BLaER1 (cell line): ENCODE measurements at regions not wholly inside any gene's neighbourhood (a gene's known extent, or its start where the extent isn't known, plus 50 kb on each side); places are given as distances from the start of the nearest gene placed in this dataset.

Source experiments
- H3K27ac ChIP-seq: shearing (Covaris generic); formaldehyde crosslinking; 2 replicates; pipeline ENCODE4 v1.8.1; 2022
- H3K27me3 ChIP-seq: shearing (Covaris generic); formaldehyde crosslinking; 2 replicates; pipeline ENCODE4 v1.8.1; 2022
- H3K36me3 ChIP-seq: shearing (Covaris generic); formaldehyde crosslinking; 2 replicates; pipeline ENCODE4 v1.8.1; 2022
- H3K4me1 ChIP-seq: shearing (Covaris generic); formaldehyde crosslinking; 2 replicates; pipeline ENCODE4 v1.8.1; 2022
- H3K4me2 ChIP-seq: shearing (Covaris generic); formaldehyde crosslinking; 2 replicates; pipeline ENCODE4 v1.8.1; 2022
- H3K4me3 ChIP-seq: shearing (Covaris generic); formaldehyde crosslinking; 2 replicates; pipeline ENCODE4 v1.8.1; 2022
- H3K9ac ChIP-seq: shearing (Covaris generic); formaldehyde crosslinking; 2 replicates; pipeline ENCODE4 v1.8.1; 2022
- H3K9me3 ChIP-seq: shearing (Covaris generic); formaldehyde crosslinking; 2 replicates; pipeline ENCODE4 v1.8.1; 2022
- H4K20me1 ChIP-seq: shearing (Covaris generic); formaldehyde crosslinking; 2 replicates; pipeline ENCODE4 v1.8.1; 2022
- Cebpa-rat ChIP-seq: shearing (Covaris generic); IDR thresholded peaks from 2 replicates; pipeline ENCODE4 v1.8.1; 2022

DNA sequence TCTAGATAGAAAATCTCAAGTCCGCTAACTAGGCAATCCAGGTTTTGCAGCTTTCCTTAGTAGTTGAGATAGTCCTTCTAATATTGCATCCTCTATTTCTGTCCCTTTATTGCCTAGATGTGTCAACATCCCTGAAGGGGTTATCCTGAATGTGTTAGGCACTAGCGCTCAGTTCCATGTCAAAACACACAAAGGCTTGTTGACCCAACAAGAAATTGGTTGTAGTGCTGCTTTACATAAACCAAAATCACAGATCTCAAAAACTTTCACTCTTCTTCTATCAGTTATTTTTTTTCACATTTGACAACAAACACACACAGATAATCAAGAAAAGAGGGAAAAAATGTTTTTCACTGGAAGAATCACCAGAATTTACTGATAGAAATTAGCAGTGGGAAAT, 51.4 kb upstream of the SOX2 start:
- no peaks in the 10 kb centered on the region for H3K4me1 ChIP-seq
- H4K20me1 ChIP-seq = no peaks in the 10 kb centered on the region
- H3K27me3 ChIP-seq = no peaks in the 10 kb centered on the region
- H3K27ac ChIP-seq = no peak overlapping the region
- H3K9me3 ChIP-seq = no peaks in the 10 kb centered on the region
- H3K4me3 ChIP-seq = no peak overlapping the region
- TF ChIP-seq Cebpa-rat = no peak
- H3K4me2 ChIP-seq = no peak overlapping the region
- H3K9ac ChIP-seq = no peak overlapping the region
- H3K36me3 ChIP-seq = no peaks in the 10 kb centered on the region

DNA sequence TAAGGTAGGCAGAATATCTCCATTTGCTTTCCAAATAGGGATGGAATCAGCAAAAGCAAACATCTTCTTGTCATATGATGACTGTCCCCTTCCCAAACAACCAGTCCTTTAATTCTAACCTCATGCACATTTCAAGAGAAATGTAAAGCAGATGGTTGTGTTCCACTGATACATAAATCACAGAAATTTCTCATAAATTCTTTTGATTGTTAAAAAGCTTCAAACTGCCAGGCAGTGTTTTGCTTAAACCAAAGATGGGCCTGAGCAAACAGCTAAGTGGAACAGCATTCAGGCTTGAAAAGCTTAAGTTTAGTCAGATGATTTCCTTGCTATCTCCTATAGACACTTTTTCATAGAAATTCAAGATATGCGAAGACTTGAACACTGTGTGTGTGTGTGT, 74.3 kb upstream of the SOX2 start:
- Histone ChIP-seq H3K27me3 (no peaks in the 10 kb centered on the region), H3K4me1 (no peaks in the 10 kb centered on the region), H3K36me3 (no peaks in the 10 kb centered on the region), H3K9ac (no peak overlapping the region), H3K4me3 (no peak overlapping the region), H3K9me3 (no peaks in the 10 kb centered on the region), H3K4me2 (no peak overlapping the region), H4K20me1 (no peaks in the 10 kb centered on the region), H3K27ac (no peak overlapping the region)
- TF ChIP-seq Cebpa-rat = no peak

DNA sequence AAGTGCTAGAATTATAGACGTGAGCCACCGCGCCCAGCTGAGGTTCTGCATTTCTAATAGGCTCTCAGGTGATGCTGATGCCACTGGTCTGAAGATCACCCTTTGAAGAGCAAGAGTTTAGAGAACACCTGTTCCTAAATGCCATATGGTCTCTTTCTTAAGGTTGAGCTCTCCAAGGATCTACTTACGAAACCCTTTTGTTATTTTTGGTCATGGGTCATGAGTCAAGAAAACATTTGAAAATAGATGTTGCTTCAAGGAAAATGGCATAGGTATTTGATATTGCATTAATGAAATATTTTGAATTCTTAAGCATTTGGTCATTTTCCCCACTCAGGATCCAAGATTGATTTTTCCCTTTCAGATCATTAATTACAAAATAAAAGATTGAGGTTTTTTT, 74.7 kb upstream of the SOX2 start:
- no peaks in the 10 kb centered on the region for H4K20me1 ChIP-seq
- H3K9ac ChIP-seq = no peak overlapping the region
- H3K4me1 ChIP-seq = no peaks in the 10 kb centered on the region
- no peak for TF ChIP-seq Cebpa-rat
- H3K9me3 ChIP-seq = no peaks in the 10 kb centered on the region
- H3K4me2 ChIP-seq = no peak overlapping the region
- H3K36me3 ChIP-seq = no peaks in the 10 kb centered on the region
- no peak overlapping the region for H3K27ac ChIP-seq
- H3K4me3 ChIP-seq = no peak overlapping the region
- no peaks in the 10 kb centered on the region for H3K27me3 ChIP-seq

DNA sequence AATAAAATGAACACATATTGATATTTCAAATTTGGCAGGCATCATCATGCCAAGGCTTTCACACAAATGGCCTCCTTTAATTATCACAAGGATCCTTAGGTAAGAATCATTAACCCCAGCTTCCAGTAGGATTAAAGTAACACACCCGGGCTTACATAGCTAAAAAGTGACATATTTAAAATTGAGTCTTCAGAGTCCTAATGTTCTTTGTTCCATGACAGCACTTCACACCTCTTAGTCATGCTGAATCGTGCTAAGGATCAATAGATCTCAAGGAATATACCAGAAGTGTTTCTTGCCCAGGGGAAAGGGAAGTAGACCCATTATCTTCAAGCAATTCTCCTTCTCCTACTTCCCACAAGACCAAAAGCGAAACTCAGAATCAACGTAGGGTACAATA, 76.6 kb upstream of the SOX2 start:
- Histone ChIP-seq H4K20me1 (no peaks in the 10 kb centered on the region), H3K27ac (no peak overlapping the region), H3K4me3 (no peak overlapping the region), H3K36me3 (no peaks in the 10 kb centered on the region), H3K9me3 (no peaks in the 10 kb centered on the region), H3K4me1 (no peaks in the 10 kb centered on the region), H3K4me2 (no peak overlapping the region), H3K27me3 (no peaks in the 10 kb centered on the region), H3K9ac (no peak overlapping the region)
- TF ChIP-seq Cebpa-rat = no peak

DNA sequence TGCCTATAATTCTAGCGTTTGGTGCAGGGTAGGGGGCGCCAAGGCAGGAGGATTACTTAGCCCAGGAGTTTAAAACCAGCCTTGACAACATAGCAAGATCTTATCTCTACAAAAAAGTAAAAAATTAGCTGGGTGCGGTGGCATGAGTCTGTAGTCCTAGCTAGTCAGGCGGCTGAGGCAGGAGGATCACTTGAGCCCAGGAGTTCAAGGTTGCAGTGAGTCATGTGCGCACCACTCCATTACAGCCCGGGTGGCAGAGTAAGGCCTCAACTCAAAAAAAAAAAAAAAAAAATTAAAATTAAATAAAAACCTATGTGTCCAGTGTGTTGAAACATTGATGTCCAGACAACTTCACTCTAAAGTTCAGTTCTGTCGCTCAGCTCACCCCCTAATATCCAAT, 78.2 kb upstream of the SOX2 start:
- no peaks in the 10 kb centered on the region for H4K20me1 ChIP-seq
- no peak overlapping the region for H3K27ac ChIP-seq
- no peaks in the 10 kb centered on the region for H3K27me3 ChIP-seq
- H3K9ac ChIP-seq = no peak overlapping the region
- H3K4me1 ChIP-seq = no peaks in the 10 kb centered on the region
- no peak overlapping the region for H3K4me2 ChIP-seq
- no peaks in the 10 kb centered on the region for H3K36me3 ChIP-seq
- no peak overlapping the region for H3K4me3 ChIP-seq
- no peak for TF ChIP-seq Cebpa-rat
- H3K9me3 ChIP-seq = no peaks in the 10 kb centered on the region

DNA sequence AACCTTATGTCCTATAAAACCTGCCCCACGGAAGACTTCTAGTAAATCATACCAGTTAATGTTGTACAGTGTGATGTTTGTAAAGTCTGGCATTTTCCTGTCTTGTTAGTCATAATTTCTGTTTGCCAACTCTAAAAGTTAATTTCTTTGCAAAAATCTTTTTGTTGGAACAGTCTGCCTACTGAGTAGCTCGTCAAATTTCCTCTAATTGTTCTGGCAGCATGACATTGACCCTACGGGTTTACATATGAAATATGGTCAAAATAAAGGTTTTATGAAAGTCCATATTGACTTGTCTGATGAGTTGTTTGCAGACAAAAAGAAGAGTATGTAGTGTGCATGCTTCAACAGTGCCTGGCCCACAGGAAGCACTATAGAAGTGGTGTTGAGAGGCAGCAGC, 79.8 kb upstream of the SOX2 start:
- Histone ChIP-seq H3K4me1 (no peaks in the 10 kb centered on the region), H3K36me3 (no peaks in the 10 kb centered on the region), H3K27ac (no peak overlapping the region), H4K20me1 (no peaks in the 10 kb centered on the region), H3K9ac (no peak overlapping the region), H3K27me3 (no peaks in the 10 kb centered on the region), H3K4me2 (no peak overlapping the region), H3K9me3 (no peaks in the 10 kb centered on the region), H3K4me3 (no peak overlapping the region)
- TF ChIP-seq Cebpa-rat = no peak

DNA sequence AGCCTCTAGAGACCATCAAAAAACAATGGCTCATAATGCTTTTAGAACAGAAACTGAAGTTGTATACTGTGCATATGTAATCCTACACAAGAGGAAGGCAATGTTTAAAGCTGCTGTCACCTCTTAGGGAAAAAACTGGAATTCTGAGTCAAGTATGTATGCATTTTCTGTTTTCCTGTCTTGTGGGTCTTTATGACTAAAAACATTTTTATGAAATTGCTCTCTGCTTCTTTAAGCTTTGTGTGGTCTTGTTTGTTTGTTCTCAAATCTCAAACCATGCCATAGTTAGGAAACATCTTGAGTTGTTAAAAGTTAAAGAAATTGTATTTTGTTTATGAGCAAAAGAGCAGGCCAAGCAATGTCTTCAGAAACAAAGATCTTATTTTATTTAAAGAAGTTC, 80.9 kb upstream of the SOX2 start:
- H3K9ac ChIP-seq = no peak overlapping the region
- H3K4me2 ChIP-seq = no peak overlapping the region
- no peak for TF ChIP-seq Cebpa-rat
- no peaks in the 10 kb centered on the region for H3K27me3 ChIP-seq
- no peaks in the 10 kb centered on the region for H3K36me3 ChIP-seq
- no peak overlapping the region for H3K27ac ChIP-seq
- no peaks in the 10 kb centered on the region for H4K20me1 ChIP-seq
- no peak overlapping the region for H3K4me3 ChIP-seq
- no peaks in the 10 kb centered on the region for H3K4me1 ChIP-seq
- no peaks in the 10 kb centered on the region for H3K9me3 ChIP-seq

DNA sequence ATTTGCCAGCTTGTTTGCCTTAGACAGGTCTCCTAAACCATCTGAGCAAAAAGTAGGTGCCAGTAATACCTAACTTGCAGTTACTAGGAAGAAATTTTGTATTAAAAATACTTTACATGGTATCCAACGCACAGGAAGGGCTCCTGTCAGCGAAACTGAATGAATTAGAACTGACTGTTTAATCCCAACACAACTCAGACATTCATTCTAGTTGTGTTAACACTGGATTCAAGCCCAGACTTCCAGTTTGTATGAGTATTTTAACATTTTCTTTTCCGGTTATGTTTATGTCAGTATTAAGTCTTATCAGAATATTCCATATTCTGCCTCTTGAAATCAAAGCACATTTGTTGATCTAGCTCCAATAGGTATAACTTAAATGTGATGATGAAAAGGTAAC, 82.0 kb upstream of the SOX2 start:
- no peak for TF ChIP-seq Cebpa-rat
- Histone ChIP-seq H3K9ac (no peak overlapping the region), H3K4me3 (no peak overlapping the region), H3K4me1 (no peaks in the 10 kb centered on the region), H3K4me2 (no peak overlapping the region), H3K27ac (no peak overlapping the region), H4K20me1 (no peaks in the 10 kb centered on the region), H3K9me3 (no peaks in the 10 kb centered on the region), H3K36me3 (no peaks in the 10 kb centered on the region), H3K27me3 (no peaks in the 10 kb centered on the region)

DNA sequence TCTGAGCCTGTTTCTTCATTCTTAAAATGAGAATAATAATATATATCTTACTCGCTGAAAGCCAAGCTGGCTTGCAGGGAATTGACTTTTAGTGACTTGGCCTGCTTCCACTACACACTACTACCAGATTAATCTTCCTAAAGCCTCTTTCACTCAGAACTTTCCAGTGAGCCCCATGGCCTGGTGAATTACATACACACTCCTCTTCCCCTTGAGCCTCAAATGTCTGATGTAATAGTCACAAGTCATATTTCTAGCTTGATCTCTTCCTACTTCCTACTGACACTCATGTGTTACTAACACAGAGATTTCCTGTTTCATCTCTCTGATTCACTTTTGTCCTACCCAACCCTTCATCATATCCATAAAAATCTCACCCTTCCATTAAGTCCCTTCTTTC, 82.7 kb upstream of the SOX2 start:
- TF ChIP-seq Cebpa-rat = no peak
- no peak overlapping the region for H3K4me2 ChIP-seq
- H3K4me1 ChIP-seq = peaks cover 7% of the 10 kb centered on the region
- H3K9me3 ChIP-seq = no peaks in the 10 kb centered on the region
- H3K4me3 ChIP-seq = no peak overlapping the region
- H3K36me3 ChIP-seq = no peaks in the 10 kb centered on the region
- H3K9ac ChIP-seq = no peak overlapping the region
- H3K27ac ChIP-seq = no peak overlapping the region
- no peaks in the 10 kb centered on the region for H4K20me1 ChIP-seq
- H3K27me3 ChIP-seq = no peaks in the 10 kb centered on the region

DNA sequence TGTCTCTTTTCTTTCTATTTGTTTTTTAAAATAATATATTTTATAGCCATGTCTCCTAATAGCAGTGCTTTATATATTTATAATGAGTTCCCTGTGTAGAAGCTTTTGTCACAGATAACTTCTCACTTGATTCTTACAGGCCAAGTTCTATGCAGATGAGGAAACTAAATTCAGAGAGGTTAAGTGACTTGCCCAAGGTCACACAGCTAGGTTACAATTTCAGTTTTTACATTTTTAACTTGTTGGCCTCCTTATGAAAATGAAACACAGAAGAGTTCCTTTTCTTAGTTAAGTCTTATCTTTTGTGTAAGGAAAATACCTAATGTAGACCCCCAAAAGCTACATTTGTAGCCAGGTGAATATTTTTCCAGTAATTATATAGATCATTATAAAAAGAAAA, 83.3 kb upstream of the SOX2 start:
- peaks cover 12% of the 10 kb centered on the region for H3K4me1 ChIP-seq

DNA sequence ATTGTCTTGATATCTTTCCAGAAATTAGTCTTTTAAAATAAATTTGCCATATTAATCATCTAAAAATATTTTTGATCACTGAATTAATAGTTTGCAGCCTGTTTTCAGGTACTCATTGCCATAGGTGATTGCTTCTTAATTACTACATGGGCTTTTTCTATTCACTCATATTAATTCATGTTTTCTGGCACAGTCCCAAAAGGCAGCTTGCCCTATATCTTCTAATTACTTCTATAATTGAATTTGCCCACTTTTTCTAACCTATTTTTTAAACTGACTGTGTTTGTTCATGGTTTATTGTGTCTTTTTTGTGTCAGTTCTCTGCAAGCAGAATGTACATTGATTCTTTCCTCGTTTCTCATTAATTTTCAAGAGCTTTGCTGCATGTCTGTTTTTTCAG, 85.7 kb upstream of the SOX2 start:
- Histone ChIP-seq H3K36me3 (no peaks in the 10 kb centered on the region), H3K4me2 (no peak overlapping the region), H3K27ac (no peak overlapping the region), H4K20me1 (no peaks in the 10 kb centered on the region), H3K27me3 (no peaks in the 10 kb centered on the region), H3K9me3 (no peaks in the 10 kb centered on the region), H3K9ac (no peak overlapping the region), H3K4me3 (no peak overlapping the region), H3K4me1 (peaks cover 12% of the 10 kb centered on the region)
- TF ChIP-seq Cebpa-rat = no peak

More for the DNA sequence above, 83.3 kb upstream of the SOX2 start:
- Histone ChIP-seq H3K36me3 (no peaks in the 10 kb centered on the region), H3K4me2 (no peak overlapping the region), H3K9ac (no peak overlapping the region), H3K27ac (no peak overlapping the region), H3K4me3 (no peak overlapping the region), H3K27me3 (no peaks in the 10 kb centered on the region), H3K9me3 (no peaks in the 10 kb centered on the region), H4K20me1 (no peaks in the 10 kb centered on the region)
- no peak for TF ChIP-seq Cebpa-rat
